WI38 (cell line): ENCODE measurements at regions not wholly inside any gene's neighbourhood (a gene's known extent, or its start where the extent isn't known, plus 50 kb on each side); places are given as distances from the start of the nearest gene placed in this dataset.

ENCODE experiments used
- H3K4me3 ChIP-seq: 2 replicates; pipeline ENCODE4 v1.5.1; 2011; ENCODE audit warnings: low read depth, mild to moderate bottlenecking, control low read depth, low read length
- TF ChIP-seq, protein P1 (sequence below): IDR thresholded peaks from 2 replicates; pipeline ENCODE4 v1.5.1; 2012; ENCODE audit warnings: low read depth, mild to moderate bottlenecking, control low read depth, low read length

DNA sequence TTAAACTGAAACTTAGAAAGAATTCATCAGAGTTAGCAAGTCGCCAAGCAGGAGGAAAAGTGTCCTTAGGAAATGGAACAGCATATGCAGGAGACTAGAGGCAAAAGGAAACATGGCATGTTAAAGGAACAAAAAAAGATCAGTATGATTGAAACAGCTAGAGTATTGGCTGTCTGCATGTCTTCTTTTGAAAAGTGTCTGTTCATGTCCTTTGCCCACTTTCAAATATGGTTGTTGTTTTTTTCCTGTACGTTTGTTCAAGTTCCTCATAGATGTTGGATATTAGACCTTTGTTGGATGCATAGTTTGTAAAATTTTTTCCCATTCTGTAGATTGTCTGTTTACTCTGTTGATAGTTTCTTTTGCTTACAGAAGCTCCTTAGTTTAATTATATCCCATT lies 161.6 kb downstream of the NR4A2 start:
- TF ChIP-seq, protein P1, sequence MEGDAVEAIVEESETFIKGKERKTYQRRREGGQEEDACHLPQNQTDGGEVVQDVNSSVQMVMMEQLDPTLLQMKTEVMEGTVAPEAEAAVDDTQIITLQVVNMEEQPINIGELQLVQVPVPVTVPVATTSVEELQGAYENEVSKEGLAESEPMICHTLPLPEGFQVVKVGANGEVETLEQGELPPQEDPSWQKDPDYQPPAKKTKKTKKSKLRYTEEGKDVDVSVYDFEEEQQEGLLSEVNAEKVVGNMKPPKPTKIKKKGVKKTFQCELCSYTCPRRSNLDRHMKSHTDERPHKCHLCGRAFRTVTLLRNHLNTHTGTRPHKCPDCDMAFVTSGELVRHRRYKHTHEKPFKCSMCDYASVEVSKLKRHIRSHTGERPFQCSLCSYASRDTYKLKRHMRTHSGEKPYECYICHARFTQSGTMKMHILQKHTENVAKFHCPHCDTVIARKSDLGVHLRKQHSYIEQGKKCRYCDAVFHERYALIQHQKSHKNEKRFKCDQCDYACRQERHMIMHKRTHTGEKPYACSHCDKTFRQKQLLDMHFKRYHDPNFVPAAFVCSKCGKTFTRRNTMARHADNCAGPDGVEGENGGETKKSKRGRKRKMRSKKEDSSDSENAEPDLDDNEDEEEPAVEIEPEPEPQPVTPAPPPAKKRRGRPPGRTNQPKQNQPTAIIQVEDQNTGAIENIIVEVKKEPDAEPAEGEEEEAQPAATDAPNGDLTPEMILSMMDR: no peak
- no peak overlapping the region for H3K4me3 ChIP-seq

DNA sequence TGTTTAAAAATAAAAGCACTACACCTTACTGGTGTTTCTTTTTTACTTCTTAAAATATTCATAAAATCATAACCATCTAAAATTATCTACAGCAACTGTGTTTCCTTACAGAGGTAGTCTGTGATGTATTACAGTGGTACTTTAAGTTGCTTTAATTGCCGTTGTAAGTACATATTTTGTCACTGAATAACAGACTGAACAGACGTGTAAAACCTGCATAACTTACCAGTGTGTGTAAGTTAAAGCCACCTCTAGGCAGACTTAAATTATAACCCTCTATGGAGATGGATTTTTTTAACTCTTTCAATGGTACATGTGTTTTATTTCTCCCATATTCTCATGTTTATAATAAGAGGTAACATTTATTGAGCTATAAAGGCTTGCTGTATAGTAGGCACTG lies 166.8 kb downstream of the NR4A2 start:
- TF ChIP-seq, protein P1: no peak
- H3K4me3 ChIP-seq: no peak overlapping the region

DNA sequence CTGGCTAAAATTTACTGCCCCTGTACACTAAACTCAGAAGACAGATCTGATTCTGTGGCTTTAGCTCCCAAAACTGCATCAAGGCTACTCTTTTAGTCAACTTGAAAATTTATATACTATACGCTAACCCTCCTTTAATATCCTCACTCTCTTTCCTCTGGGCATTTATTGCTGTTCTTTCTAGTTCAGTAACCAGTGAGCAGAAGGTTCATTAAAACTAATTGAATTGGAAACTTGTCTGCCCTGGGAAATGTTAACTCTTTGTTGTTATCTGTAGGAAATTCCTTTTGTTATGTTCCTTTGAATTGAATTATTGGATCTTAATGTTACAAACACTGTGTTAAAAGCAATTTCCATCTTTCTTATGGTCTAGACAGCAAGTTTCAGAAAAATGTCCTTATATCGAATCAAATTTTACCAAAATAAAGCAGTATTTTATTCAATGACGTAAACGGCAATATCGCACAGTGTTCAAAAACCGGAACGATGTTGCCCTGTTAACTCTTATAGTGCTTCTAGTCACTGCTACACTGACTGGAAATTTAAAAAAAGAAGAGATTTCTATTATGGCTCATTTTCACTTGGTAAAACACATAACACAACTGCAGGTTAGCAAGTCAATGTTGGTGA lies 168.3 kb downstream of the NR4A2 start:
- H3K4me3 ChIP-seq: no peak overlapping the region
- TF ChIP-seq, protein P1: no peak

DNA sequence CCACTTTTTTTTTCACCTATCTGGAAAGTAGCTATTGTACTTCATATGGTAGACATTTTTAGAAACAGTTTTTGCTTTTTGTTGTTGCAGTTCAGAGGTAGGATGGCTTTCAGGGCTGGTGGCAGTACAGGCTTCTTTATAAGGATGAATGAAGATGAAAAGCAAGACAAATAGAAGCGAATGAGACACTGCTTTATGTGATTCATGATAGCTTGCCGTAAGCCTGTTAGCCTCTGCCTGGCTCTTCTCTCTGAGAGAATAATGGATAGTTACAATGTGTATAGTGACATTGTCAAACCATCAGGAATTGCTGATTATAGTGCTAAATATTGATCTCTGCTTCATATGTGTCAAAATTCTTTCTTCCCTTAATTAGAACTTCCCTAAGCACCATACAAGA lies 173.7 kb downstream of the NR4A2 start:
- TF ChIP-seq, protein P1: no peak
- no peak overlapping the region for H3K4me3 ChIP-seq

DNA sequence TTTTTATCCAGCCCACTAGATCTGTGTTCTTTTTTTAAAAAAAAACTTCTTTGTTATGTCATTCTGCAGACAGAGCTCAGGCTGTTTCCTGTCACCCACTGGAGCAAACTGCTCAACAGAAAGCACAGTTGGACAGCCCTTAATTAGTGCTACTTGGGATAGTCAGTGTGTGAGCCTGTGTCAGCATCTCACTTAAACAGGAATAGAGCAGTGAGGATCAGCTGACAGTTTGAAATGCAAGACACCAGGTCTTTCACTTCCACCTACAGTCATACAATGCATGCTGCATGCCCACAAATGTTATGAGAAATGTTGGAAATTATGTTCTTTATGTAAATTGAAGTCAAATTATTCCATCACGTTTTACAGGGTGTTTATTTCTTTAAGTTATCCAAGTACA lies 174.9 kb downstream of the NR4A2 start:
- TF ChIP-seq, protein P1: no peak
- H3K4me3 ChIP-seq: no peak overlapping the region

DNA sequence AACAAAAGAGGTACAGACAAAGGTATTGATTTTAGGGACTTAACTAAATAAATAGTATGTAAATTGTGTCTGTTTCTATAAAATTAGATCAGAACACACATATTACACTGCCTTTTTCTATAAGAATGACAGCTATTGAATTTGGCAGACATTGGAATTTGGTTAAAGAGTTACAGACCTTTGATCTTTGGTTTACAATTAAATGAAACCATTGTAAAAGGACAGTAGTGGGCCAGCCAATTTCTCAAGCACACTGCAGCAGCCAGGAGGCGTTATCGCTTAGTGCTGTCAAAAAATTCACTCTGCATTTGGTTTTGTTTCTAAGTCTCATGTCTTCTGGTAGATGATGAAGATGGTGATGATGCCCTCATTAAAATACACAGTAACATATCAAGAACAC lies 175.9 kb downstream of the NR4A2 start:
- H3K4me3 ChIP-seq: no peak overlapping the region
- TF ChIP-seq, protein P1: no peak

DNA sequence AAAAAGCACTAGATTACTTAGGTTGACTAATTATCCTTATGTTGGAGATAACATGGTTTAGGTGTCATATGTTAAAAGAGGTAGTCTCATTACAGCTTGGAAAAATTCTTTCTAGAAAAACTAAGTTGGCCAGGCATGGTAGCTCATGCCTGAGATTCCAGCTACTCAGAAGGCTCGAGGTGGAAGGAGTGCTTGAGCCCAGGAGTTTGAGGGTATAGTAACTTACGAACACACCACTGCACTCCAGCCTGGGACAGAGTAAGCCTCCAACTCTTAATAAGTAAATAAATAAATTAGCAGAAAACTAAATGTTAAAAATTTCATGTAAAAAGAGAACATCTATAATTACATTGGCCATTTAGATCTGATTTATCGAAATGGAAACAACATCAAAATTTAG lies 177.2 kb downstream of the NR4A2 start:
- TF ChIP-seq, protein P1: no peak
- no peak overlapping the region for H3K4me3 ChIP-seq
